NCI-H748 treated with DMSO at 0.1 percent for 48 hours (cell line): ENCODE measurements at regions not wholly inside any gene's neighbourhood (a gene's known extent, or its start where the extent isn't known, plus 50 kb on each side); places are given as distances from the start of the nearest gene placed in this dataset.

Experiments
- DNase-seq: peaks from one replicate; lab custom pipeline; 2025; lab: John Stamatoyannopoulos, UW

DNA sequence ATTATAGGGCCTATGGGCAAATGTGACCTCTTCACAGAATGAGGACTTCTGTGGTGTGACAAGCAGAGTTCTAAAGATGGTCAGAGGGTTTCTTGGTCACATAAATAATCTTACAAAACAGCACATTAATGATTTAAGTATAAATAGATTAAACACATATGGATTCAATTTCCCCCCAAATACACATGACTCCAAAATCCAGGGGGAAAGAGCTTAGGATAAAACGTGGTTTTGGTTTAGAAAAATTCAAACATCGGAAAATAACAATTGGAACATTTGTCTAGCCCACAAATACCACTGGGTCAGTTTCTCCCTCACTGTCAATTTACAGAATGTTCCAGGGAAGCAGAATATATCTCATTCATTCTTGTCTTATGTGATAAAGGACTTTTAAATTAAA lies 283.1 kb downstream of the COG6 start:
- DNase-seq: no peak

DNA sequence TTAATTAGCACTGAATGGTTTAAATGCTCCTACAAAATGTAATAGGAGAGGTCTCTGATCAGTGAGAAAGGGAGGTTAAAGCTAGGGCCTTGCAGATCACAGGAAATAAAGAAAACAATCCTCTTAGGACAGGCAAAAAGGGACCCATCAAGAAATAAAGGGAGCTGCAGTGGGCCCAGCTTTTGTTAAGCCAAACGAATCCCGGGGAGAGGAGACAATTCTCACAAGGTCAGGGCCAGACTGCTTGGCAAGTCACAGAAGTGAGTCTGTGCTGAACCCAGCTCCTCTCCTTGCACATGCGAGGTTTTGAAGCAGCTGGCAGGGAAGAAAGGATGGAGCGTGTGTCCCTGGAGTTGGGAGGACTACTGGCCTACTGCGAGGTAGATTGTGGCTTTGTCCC lies 285.8 kb downstream of the COG6 start:
- no peak for DNase-seq

DNA sequence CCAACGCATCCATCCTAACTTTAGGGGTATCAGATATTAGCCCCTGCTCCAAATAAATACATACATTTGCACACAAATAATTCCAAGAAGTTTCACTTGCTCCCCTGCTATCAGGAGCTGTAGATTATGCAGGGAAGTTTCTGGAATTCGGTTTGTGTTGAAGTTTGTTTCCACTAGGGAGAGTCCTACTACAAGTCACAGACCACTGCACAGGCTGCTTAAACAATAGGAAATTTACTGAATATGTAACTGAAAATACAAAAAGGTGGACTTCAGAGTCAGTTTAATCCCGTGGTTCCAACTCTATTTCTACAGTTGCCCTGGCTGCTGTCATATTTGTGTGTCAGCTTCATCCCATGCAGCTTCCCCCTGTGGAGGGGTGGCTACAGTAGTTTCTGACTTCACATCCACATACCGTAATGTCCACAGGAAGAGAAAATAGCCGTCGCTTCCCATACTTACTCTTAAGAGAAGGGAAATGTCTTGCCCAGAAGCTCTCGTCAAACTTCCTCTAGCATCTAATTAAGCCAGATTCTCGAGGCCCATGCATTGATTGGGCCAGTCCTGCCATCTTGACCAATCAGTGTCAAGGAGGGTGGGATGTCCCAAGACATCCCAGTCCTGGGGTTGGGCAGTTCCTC lies 286.6 kb downstream of the COG6 start:
- DNase-seq: no peak

DNA sequence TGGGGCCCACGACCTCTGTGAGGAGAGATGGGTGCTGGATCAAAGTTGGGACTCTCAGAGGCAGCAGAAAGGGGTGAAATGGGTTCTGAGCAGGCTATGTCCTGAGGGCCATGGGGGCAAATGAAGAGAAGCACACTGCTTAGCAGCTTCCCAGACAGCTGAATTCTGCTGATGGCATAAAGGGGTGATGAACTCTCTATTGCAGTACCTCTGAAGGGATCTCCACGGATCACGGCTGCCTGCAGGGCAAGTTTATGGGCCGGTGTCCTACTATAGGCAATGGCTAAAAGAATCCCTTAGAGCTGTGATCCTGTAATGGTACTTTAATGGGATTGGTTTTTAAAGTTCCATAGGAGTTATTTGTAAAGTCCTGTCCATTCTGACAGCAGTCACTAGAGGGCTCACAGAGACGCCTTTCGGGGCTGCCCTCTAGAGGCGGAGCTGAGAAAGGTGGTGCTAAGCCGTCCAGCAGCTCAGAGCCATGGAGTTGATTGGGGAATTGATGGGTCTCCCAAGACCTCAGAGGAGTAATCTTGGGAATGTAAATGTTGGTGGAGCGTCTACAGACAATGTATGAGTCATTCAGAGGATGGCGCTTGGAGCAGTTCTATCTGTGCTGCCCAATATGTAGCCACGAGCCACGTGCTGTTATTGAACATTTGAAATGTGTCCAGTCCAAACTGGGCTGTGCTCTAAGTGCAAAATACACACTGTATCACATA lies 287.3 kb downstream of the COG6 start:
- peak; percentile 12 for DNase-seq

DNA sequence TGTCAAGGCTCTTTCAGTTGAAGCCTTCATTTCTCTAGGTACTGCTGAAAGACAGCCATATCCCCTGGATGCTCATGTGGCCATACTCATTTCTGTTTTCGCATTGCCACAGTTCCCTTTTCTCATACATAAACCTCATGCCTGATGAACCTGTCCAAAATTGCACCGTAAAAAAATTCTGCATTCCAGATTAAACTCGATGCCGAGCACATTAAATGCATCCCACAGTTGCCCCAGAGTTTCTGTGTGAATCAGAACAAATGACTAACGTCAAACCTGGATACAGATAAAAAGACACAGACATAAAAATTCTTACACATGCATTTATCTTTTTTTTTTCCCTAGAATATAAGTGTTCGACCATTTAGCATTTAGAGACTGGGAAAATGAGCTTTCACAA lies 288.2 kb downstream of the COG6 start:
- no peak for DNase-seq

DNA sequence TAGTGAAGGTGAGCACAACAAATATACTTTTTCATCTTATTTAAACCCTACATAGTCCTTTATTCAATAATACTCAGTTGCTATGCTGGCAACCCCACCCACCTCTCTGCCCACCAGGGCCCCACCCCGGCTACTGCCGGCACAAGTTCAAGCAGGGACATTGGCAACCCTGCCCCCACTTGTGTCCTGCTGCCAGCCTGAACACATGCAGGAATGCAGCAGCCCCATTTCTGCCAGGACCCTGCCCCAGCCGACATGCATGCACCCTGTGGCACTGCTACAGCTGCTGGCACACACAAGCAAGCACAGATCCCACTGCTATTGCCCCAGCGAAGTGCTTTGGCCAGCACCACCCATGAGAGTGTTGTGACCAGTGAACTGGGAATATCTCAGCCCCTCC lies 289.8 kb downstream of the COG6 start:
- DNase-seq: no peak

DNA sequence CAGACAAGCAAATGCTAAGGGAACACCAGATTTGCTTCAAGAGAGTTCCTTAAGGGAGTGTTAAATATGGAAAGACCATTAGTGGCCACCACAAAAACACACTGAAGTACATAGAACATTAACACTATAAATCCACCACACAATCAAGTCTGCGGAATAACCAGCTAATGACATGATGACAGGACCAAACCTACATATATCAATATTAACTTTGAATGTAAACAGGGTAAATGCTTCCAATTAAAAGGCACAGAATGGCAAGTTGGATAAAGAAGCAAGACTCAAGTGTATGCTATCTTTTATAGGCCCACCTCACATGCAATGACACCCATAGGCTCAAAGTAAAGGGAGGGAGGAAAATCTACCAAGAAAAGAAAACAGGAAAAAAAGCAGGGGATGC lies 291.3 kb downstream of the COG6 start:
- no peak for DNase-seq

DNA sequence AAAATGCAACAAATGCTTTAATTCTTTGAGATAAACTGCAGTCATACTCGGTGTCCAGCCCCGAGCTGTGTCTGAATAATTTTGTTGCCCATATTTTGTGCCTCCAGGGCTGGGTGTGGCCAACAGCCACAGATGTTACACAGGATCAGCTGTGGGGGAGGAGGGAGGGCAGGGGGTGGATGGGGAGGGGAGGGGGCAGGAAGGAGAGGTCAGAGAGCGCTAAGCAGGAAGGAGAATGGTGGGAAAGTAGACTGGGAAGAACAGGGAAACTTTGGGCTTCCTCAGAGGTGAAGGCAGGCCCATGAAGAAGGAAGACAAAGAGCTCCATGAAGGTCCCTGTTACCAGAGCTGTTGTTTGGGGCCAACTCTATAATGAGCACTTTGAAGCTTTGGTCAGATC lies 295.8 kb downstream of the COG6 start:
- no peak for DNase-seq

DNA sequence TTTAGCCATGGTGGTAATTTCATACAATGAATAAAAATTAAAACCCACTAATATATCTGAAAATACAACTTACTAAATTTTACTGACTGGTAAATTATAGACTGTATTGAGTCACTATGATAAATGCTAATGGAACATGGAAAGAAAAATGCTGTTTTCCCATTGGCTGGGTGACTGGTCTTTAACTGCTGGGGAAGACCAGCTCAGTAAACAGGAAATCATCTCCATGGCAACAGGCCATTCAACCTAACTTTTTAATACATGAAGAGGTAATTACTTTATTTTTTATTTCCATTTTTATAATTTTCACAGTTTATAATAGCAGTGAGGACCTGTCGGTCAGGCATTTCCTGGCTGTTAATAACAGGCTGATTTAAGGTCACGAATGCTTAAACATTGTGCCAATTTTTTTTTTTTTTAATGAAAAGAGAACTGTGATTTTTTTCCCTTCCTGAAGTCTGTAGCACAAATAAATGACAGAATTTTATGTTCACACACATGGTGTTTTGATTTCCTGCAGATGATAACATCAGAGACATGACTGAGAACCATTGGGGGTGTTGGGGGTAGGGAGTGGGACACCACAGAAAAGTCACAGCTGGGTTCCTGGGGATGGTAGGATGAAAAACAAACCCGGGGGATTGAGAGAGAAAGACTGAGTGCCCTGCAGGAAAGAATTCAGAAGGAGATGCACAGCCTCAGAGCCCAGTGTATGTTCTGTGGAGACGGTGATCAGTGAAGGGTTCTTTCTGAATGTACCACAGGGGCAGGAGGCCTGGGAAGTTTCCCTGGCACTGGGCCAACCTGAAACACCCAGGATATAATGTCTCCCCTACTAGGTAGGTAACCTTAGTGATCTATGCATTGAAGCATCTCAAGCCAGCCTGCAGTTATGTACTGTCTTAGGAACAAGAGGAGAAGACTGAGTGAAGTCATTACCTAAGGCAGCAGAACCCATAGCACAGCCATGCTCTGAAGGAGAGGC lies 297.1 kb downstream of the COG6 start:
- DNase-seq: no peak

DNA sequence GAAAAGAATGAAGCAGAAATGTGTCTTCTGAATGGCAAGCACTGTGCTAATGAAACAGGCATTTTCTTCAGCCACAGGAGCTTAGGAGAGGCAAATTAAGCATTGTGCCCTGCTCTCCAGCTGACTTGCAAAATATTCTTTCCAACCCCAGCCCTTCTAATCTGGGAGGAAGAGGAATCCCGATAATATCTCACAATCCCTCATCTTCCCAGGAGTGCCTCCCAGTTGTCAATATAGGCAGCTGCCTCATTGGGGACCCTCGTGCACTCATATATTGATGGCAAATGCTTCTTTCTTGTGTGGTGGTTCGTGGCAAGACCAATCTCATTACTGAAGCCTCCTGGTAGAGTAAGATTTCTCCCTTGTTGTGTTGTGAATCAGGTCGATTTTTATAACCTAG lies 299.0 kb downstream of the COG6 start:
- no peak for DNase-seq

DNA sequence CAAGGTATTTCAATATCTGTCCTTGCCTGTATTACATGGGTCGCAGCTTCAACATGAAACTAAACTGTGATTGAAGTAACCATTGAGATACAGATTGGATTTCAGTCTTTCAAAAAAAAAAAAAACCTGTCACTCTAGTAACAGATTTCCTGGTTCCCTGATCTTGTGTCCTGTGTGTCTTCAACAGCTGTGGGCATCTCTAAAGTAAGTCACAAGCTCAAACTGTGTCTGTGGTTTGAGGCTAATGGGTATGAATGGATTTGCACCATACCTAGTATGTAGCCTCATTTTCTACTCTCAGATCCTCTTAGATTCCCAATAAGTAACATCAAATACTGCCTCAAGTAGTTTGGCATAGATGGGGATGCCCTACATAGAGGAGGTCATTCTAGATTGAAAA lies 300.1 kb downstream of the COG6 start:
- DNase-seq: no peak

DNA sequence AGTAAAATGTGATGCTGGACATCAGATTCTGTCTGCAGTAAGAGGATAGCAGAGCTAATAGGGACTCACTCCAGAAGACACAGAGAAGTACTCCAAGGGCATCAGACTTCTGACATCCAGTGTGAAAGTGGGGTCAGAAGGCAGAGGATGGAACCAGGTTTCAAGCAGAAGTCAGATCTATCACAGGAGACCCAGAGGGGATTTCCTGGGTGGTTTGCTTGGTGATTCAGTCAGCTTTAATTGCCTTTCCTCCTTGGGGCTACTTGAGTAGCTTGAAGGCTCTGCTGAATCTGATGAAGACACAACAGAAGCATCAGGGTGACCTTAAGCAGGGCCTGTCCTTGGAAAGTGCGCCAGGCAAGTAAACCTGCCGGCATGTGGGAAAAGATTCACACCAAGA lies 300.6 kb downstream of the COG6 start:
- DNase-seq: no peak

DNA sequence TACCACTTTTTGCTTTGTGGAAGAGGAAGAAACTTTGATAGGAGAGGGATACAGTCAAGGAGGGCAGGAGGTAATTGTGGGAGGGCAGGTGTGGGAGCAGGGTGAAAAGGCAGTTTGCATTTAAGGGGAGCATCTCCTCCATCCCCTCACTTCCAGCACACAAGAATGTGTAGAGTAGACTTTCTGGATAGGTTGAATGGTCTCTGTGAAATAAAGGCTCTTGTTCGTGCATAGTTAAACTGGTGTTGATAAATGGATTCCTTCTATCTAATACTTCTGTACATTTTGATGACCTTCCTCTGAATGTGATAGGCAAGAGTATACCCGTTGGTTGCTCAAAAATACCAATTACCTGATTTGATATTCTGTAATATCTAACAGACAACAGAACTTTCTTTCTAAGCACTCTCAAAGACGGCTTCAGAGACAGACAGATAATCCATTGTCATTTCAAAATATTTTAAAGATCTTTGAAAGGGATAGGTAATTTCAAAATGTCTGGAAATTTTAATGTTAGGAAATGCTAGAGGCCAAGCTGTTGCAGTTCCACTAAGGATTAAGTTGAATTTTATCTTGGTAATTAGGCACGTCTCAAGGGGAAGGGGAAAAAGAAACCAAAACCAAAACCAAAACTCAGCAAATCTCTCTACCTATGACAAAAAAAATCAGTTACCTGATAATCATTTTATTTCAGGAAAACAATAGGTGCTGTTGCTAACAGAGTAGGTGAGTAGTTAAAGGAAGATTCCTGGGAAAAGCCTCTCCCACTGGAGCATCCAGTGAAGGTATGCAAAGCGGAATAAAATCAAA lies 302.6 kb downstream of the COG6 start:
- no peak for DNase-seq

DNA sequence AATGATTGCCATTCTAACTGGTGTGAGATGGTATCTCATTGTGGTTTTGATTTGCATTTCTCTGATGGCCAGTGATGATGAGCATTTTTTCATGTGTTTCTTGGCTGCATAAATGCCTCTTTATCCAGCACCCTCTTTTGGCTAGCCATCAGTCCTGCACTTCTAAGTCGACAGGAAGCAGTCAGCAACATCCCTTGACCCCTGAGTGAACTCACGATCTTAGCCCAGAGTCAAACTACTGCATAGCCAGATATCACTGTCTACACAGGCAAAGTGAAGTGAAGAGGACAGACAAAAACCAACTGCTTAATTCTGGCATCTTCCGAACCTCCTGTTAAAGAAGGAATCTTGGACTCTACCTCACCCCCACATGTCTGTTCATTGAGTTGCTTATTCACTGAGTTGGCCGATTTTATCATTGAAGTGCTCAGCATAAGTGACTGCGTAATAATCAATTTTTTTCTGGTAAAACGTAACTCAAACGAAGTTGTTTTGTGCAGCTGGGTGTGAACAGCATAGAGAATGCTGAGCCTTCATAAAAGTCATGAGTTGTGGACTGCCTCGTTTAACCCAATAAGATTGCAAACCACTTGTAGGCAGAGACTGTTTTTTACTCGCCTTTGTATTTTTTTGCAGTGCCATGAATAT lies 304.2 kb downstream of the COG6 start:
- DNase-seq: no peak

DNA sequence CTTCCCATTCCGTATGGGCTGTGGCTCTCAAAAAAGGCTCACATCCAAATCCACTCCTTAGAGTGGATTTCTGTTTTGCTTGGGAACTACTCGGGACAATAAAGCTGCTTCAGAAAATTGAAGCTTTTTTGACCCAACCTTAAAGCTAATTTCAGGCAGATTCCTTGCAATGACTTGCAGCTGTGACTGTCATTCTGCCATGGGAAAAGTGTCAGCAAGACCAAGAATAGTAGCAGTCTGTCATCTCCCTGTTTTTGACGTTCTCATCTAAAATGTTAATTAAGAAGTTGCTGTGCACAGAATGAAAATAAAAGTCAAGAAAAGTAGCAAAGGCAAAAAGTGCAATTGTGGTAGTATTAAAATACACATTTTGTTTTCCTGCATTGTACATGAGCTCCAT lies 304.7 kb downstream of the COG6 start:
- DNase-seq: no peak

DNA sequence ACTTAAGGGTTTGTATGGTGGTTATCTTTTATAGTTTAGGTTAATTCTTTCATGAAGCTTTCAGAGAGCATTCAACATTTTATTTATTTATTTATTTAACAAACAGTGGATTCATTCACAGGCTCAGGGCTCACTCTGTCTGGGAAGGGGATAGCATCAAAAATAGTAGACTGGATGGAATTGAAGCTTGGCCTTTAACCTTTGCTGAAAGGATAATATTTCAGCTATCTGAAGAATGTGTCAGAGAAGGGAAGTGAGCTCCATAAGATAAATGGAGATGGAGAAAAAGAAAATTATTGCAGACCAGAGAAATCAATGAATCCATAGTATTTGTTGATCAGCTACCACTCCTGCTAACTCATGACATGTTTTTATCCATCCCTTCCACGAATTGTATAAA lies 305.6 kb downstream of the COG6 start:
- no peak for DNase-seq

DNA sequence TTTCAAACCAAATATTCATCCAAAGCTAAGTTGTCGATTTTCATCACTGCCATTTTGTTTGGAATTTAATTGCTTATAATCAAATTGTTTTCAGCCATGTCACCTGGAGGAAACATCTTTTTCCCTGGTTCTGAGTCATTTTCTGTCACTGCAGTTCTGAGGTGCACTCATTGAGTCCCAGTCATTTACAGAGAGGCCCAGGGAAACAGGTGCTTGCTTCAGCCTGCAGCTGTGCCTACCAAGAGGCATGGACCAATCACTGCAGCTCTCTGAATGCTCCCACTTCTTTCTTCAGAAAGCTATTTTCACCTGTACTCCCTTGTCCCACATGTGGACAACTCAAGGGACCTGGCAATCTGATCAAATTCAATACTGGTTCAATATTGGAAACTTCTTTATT lies 308.1 kb downstream of the COG6 start:
- DNase-seq: no peak

DNA sequence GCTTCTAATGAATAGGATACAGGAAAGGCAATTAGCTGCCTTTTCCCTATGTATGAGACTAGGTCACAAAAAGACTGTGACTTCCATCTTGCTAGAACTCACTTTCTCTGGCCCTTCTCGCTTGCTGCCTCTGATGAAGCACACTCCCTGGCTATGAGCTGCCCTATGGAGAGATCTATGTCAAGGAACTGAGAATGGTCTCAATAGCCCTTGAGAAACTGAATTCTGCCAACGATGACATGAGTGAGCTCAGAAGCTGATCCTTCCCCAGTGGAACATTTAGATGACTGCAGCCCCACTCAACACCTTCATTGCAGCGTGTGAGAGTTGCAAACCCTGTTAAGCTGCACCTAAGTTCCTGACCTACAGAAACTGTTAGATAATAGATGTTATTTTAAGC lies 309.8 kb downstream of the COG6 start:
- no peak for DNase-seq

DNA sequence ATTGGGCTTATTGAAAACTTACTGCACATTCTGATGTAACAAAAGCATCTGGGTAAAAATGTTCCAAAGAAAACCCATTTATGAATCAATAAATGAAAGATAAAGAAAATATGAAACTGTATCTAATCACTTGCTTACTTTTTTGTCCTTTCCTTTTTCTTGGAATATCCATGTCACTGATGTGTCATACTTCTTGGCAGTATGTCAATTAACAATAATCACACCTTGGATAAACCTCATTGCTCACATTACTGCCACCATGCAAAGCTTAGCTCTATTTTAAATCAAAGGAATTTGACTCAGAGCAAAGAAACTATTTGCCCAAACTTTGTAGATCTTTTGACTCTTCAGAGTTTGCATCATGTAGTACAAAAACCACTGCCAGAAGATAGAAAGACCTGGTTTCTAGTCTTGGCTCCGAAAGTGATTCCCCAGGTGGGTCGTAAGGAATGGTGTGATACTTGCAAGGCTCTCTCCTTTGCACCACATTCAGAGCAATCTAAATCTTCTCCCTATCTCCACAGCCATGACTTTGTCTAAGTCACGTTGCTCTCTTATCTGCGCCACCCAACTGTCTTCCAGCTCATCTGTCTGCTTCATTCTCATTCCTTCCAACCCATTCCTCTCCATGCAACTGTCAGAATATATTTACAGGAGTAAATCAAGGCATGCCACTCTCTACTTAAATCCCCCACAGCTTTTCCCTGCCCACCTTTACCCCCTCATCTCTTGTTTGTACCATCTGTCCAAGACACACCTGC lies 311.9 kb downstream of the COG6 start:
- no peak for DNase-seq

DNA sequence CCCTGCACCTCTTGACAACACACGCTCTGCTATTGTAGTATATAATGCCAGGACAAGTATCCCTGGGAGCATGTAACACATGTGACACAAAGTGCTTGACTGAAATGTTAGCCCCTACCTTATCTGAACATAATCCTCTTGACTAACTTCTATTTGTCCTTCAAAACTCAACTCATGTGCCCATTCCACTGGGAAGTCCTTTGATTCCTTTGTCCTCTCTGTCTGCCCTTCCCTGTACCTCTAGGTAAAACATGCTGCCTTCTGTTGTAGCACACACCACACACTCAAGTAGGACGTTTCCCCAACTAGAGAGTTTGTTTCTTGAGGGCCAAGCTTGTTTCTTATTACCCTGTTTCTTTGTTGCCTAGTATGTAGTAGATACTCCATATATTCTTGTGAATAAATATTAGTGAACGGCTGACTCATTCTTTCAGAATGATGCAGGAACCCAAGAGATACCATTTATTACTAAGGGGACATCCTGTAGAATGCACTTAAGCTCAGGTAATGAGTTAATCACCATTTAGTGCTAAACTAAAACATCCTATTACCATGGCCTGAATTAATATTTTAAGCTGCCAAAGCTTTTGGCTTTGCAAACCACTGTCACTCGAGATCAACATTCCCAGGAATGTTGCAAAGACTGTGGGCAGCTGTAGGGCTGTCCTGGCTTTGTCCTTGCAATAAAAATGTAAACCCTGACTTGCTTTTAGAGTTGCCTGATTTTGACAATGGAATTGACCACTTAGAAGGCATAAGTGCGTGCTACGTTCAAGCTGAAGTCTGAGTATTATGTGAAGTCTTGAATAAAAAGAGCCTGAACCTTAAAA lies 313.4 kb downstream of the COG6 start:
- no peak for DNase-seq
